ENCODE measurements at regions not wholly inside any gene's neighbourhood (a gene's known extent, or its start where the extent isn't known, plus 50 kb on each side); places are given as distances from the start of the nearest gene placed in this dataset.

DNA sequence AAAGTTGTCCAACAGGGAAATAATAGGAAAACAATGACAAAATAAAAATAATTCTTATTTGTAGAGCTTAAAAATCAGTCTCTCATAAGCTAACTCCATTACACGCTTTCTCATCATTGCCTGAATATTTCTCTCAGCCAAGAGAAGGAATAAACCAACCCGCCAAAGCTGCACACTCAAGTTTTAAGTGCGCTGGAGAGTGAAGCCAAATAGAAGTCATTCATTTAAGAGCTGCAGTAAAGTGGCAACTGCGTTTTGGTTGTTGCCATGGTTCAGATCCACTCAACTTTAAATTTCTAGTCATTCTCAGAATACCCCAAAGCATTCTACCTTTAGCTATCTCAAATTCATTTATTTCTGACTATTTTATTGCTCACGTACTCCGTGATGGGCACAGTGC is 230.7 kb downstream of the CBLN4 start:
- Histone ChIP-seq H3K36me3 (ENCODE audit: insufficient read depth) (peaks cover 22% of the 10 kb centered on the region; the same call in 1 of the 2 replicates), H3K4me1 (ENCODE audit: insufficient read depth) (no peaks in the 10 kb centered on the region), H4K20me1 (replicated peaks; ENCODE audit: insufficient read depth) (no peaks in the 10 kb centered on the region), H3K4me3 (no peak overlapping the region), H3K9me2 (ENCODE audit: insufficient read depth) (no peaks in the 10 kb centered on the region), H3K4me2 (no peak overlapping the region), H3K27ac (ENCODE audit: low read depth) (no peak overlapping the region), H3F3A (replicated peaks; ENCODE audit: low read depth) (no peaks in the 10 kb centered on the region), H3K79me2 (replicated peaks; ENCODE audit: insufficient read depth) (no peaks in the 10 kb centered on the region), H3K27me3 (ENCODE audit: insufficient read depth) (no peaks in the 10 kb centered on the region), H2AFZ (no peak overlapping the region)
- no peak overlapping the region for H3K4me3 Mint-ChIP-seq
- peaks cover 96% of the 10 kb centered on the region for H3K9me3 Mint-ChIP-seq
- peaks cover 25% of the 10 kb centered on the region for H3K36me3 Mint-ChIP-seq (ENCODE audit: low read depth)
- DNase-seq (ENCODE audit: low spot score) (no peak), ATAC-seq (no peak)
- no peaks in the 10 kb centered on the region for H3K27me3 Mint-ChIP-seq (ENCODE audit: insufficient read depth, low read depth, poor library complexity)
- H3K27ac Mint-ChIP-seq = no peak overlapping the region
- H3K4me1 Mint-ChIP-seq = no peaks in the 10 kb centered on the region
- no peak for TF ChIP-seq JUNB (IDR thresholded peaks at IDR 0.05; ENCODE audit: unreplicated experiment)
- TF ChIP-seq STAT1 (IDR thresholded peaks at IDR 0.05; ENCODE audit: unreplicated experiment) = no peak
- no peak for TF ChIP-seq EZH2phosphoT487 (IDR thresholded peaks at IDR 0.05; ENCODE audit: unreplicated experiment)
- TF ChIP-seq ZNF114 (CRISPR knock-in tag; IDR thresholded peaks at IDR 0.05) = no peak

DNA sequence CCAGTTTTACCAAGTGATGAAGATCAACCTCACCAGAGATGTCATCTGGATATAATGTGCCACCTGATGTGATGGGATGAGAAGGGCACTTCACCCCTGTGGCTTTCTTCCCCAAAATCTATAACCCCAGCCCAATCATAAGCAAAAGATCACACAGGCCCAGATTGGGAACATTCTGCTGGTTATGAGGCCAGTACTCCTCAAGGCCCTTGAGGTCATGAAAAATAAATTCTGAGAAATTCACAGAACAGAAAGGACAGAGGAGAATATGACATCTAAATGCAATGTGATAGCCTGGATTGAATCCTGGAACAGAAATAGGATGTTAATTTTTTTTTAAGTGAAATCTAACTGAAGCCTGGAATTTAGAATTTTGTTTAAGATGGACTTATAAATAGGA is 243.5 kb downstream of the CBLN4 start:
- Histone ChIP-seq H4K20me1 (replicated peaks; ENCODE audit: insufficient read depth) (no peaks in the 10 kb centered on the region), H3K27ac (ENCODE audit: low read depth) (no peak overlapping the region), H3K4me2 (no peak overlapping the region), H3K79me2 (replicated peaks; ENCODE audit: insufficient read depth) (no peaks in the 10 kb centered on the region), H2AFZ (no peak overlapping the region), H3K4me3 (no peak overlapping the region), H3K4me1 (ENCODE audit: insufficient read depth) (no peaks in the 10 kb centered on the region), H3F3A (replicated peaks; ENCODE audit: low read depth) (no peaks in the 10 kb centered on the region), H3K36me3 (ENCODE audit: insufficient read depth) (peaks cover 4% of the 10 kb centered on the region; the same call in 1 of the 2 replicates), H3K27me3 (ENCODE audit: insufficient read depth) (no peaks in the 10 kb centered on the region), H3K9me2 (ENCODE audit: insufficient read depth) (no peaks in the 10 kb centered on the region)
- ATAC-seq (no peak), DNase-seq (ENCODE audit: low spot score) (no peak)
- H3K27me3 Mint-ChIP-seq (ENCODE audit: insufficient read depth, low read depth, poor library complexity) = no peaks in the 10 kb centered on the region
- H3K36me3 Mint-ChIP-seq (ENCODE audit: low read depth) = peaks cover 50% of the 10 kb centered on the region
- H3K9me3 Mint-ChIP-seq = peaks cover 98% of the 10 kb centered on the region
- no peaks in the 10 kb centered on the region for H3K4me1 Mint-ChIP-seq
- no peak overlapping the region for H3K4me3 Mint-ChIP-seq
- H3K27ac Mint-ChIP-seq = no peak overlapping the region
- TF ChIP-seq, protein P1, sequence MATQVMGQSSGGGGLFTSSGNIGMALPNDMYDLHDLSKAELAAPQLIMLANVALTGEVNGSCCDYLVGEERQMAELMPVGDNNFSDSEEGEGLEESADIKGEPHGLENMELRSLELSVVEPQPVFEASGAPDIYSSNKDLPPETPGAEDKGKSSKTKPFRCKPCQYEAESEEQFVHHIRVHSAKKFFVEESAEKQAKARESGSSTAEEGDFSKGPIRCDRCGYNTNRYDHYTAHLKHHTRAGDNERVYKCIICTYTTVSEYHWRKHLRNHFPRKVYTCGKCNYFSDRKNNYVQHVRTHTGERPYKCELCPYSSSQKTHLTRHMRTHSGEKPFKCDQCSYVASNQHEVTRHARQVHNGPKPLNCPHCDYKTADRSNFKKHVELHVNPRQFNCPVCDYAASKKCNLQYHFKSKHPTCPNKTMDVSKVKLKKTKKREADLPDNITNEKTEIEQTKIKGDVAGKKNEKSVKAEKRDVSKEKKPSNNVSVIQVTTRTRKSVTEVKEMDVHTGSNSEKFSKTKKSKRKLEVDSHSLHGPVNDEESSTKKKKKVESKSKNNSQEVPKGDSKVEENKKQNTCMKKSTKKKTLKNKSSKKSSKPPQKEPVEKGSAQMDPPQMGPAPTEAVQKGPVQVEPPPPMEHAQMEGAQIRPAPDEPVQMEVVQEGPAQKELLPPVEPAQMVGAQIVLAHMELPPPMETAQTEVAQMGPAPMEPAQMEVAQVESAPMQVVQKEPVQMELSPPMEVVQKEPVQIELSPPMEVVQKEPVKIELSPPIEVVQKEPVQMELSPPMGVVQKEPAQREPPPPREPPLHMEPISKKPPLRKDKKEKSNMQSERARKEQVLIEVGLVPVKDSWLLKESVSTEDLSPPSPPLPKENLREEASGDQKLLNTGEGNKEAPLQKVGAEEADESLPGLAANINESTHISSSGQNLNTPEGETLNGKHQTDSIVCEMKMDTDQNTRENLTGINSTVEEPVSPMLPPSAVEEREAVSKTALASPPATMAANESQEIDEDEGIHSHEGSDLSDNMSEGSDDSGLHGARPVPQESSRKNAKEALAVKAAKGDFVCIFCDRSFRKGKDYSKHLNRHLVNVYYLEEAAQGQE (IDR thresholded peaks at IDR 0.05; ENCODE audit: unreplicated experiment) = no peak
- TF ChIP-seq ZNF114 (CRISPR knock-in tag; IDR thresholded peaks at IDR 0.05) (no peak), ZNF331 (CRISPR knock-in tag; IDR thresholded peaks at IDR 0.05; ENCODE audit: low read depth) (no peak), POLR2AphosphoS5 (IDR thresholded peaks at IDR 0.05; ENCODE audit: low read depth) (no peak), NANOG (IDR thresholded peaks at IDR 0.05; ENCODE audit: borderline replicate concordance) (no peak), EZH2phosphoT487 (IDR thresholded peaks at IDR 0.05; ENCODE audit: unreplicated experiment) (no peak)
- TF ChIP-seq, protein P2, sequence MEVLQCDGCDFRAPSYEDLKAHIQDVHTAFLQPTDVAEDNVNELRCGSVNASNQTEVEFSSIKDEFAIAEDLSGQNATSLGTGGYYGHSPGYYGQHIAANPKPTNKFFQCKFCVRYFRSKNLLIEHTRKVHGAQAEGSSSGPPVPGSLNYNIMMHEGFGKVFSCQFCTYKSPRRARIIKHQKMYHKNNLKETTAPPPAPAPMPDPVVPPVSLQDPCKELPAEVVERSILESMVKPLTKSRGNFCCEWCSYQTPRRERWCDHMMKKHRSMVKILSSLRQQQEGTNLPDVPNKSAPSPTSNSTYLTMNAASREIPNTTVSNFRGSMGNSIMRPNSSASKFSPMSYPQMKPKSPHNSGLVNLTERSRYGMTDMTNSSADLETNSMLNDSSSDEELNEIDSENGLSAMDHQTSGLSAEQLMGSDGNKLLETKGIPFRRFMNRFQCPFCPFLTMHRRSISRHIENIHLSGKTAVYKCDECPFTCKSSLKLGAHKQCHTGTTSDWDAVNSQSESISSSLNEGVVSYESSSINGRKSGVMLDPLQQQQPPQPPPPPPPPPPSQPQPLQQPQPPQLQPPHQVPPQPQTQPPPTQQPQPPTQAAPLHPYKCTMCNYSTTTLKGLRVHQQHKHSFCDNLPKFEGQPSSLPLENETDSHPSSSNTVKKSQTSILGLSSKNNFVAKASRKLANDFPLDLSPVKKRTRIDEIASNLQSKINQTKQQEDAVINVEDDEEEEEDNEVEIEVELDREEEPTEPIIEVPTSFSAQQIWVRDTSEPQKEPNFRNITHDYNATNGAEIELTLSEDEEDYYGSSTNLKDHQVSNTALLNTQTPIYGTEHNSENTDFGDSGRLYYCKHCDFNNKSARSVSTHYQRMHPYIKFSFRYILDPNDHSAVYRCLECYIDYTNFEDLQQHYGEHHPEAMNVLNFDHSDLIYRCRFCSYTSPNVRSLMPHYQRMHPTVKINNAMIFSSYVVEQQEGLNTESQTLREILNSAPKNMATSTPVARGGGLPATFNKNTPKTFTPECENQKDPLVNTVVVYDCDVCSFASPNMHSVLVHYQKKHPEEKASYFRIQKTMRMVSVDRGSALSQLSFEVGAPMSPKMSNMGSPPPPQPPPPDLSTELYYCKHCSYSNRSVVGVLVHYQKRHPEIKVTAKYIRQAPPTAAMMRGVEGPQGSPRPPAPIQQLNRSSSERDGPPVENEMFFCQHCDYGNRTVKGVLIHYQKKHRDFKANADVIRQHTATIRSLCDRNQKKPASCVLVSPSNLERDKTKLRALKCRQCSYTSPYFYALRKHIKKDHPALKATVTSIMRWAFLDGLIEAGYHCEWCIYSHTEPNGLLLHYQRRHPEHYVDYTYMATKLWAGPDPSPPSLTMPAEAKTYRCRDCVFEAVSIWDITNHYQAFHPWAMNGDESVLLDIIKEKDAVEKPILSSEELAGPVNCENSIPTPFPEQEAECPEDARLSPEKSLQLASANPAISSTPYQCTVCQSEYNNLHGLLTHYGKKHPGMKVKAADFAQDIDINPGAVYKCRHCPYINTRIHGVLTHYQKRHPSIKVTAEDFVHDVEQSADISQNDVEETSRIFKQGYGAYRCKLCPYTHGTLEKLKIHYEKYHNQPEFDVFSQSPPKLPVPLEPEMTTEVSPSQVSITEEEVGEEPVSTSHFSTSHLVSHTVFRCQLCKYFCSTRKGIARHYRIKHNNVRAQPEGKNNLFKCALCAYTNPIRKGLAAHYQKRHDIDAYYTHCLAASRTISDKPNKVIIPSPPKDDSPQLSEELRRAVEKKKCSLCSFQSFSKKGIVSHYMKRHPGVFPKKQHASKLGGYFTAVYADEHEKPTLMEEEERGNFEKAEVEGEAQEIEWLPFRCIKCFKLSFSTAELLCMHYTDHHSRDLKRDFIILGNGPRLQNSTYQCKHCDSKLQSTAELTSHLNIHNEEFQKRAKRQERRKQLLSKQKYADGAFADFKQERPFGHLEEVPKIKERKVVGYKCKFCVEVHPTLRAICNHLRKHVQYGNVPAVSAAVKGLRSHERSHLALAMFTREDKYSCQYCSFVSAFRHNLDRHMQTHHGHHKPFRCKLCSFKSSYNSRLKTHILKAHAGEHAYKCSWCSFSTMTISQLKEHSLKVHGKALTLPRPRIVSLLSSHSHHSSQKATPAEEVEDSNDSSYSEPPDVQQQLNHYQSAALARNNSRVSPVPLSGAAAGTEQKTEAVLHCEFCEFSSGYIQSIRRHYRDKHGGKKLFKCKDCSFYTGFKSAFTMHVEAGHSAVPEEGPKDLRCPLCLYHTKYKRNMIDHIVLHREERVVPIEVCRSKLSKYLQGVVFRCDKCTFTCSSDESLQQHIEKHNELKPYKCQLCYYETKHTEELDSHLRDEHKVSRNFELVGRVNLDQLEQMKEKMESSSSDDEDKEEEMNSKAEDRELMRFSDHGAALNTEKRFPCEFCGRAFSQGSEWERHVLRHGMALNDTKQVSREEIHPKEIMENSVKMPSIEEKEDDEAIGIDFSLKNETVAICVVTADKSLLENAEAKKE (CRISPR knock-in tag; IDR thresholded peaks at IDR 0.05) = no peak
- TF ChIP-seq, protein P3, sequence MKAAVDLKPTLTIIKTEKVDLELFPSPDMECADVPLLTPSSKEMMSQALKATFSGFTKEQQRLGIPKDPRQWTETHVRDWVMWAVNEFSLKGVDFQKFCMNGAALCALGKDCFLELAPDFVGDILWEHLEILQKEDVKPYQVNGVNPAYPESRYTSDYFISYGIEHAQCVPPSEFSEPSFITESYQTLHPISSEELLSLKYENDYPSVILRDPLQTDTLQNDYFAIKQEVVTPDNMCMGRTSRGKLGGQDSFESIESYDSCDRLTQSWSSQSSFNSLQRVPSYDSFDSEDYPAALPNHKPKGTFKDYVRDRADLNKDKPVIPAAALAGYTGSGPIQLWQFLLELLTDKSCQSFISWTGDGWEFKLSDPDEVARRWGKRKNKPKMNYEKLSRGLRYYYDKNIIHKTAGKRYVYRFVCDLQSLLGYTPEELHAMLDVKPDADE (IDR thresholded peaks at IDR 0.05) = no peak

Data from GM23338 (cell line).